GM12872 (cell line): ENCODE measurements at regions not wholly inside any gene's neighbourhood (a gene's known extent, or its start where the extent isn't known, plus 50 kb on each side); places are given as distances from the start of the nearest gene placed in this dataset.

Experiments used
- CTCF ChIP-seq: IDR thresholded peaks from 3 replicates; pipeline ENCODE4 v1.5.1; 2011; ENCODE audit warnings: low read depth, mild to moderate bottlenecking, low read length, moderate library complexity; ENCODE audit not compliant: insufficient read depth

- TF ChIP-seq CTCF, result no peak
Observed at GRCh38 chr17:34447406-34447805, 84.4 kb upstream of the CCL1 start.

GRCh38 chr17:34445101-34445500 lies 82.1 kb upstream of the CCL1 start:
- TF ChIP-seq CTCF, result no peak

GRCh38 chr17:34443619-34444469 lies 80.8 kb upstream of the CCL1 start:
- TF ChIP-seq CTCF, result peak; percentile 30; the same call in 1 of the 3 replicates

- no peak for TF ChIP-seq CTCF
Observed at GRCh38 chr17:34442387-34443111, 79.5 kb upstream of the CCL1 start.

GRCh38 chr17:34437188-34437587 lies 74.2 kb upstream of the CCL1 start:
- no peak for TF ChIP-seq CTCF

- TF ChIP-seq CTCF, result 0 out of 3 replicates have a peak, but pooled peaks have one; percentile 10
Observed at GRCh38 chr17:34436607-34437006, 73.6 kb upstream of the CCL1 start.

- no peak for TF ChIP-seq CTCF
Observed at GRCh38 chr17:34435182-34435928, 72.3 kb upstream of the CCL1 start.
